GM19239 (cell line): ENCODE measurements at regions not wholly inside any gene's neighbourhood (a gene's known extent, or its start where the extent isn't known, plus 50 kb on each side); places are given as distances from the start of the nearest gene placed in this dataset.

ENCODE experiments used
- DNase-seq: peaks from one replicate; pipeline ENCODE4 v3.0.0; 2011; ENCODE audit warnings: low spot score; ENCODE audit not compliant: insufficient read length
- FAIRE-seq: peaks from 2 replicates; lab custom pipeline; 2011; peaks lifted over from hg19 to GRCh38; lab: Jason Lieb, UNC

GRCh38 chr14:97024300-97024699 lies 227.1 kb downstream of the VRK1 start:
- DNase-seq, result no peak
- FAIRE-seq, result no peak

- FAIRE-seq (no peak), DNase-seq (no peak)
These were observed 228.5 kb downstream of the VRK1 start for GRCh38 chr14:97025722-97026121.

- no peak for DNase-seq
- FAIRE-seq, result no peak
These were observed 230.2 kb downstream of the VRK1 start for GRCh38 chr14:97027256-97027999.

- no peak for DNase-seq
- no peak for FAIRE-seq
These were observed 231.2 kb downstream of the VRK1 start for GRCh38 chr14:97028382-97028781.

- no peak for DNase-seq
- no peak for FAIRE-seq
These were observed 232.6 kb downstream of the VRK1 start for GRCh38 chr14:97029800-97030199.

- DNase-seq (no peak), FAIRE-seq (no peak)
These were observed 234.3 kb downstream of the VRK1 start for GRCh38 chr14:97031530-97031929.

- DNase-seq (no peak), FAIRE-seq (no peak)
These were observed 236.4 kb downstream of the VRK1 start for GRCh38 chr14:97033556-97034081.

GRCh38 chr14:97036086-97036852 lies 239.1 kb downstream of the VRK1 start:
- no peak for DNase-seq
- no peak for FAIRE-seq

- FAIRE-seq (no peak), DNase-seq (no peak)
These were observed 242.7 kb downstream of the VRK1 start for GRCh38 chr14:97039717-97040363.

- DNase-seq, result no peak
- no peak for FAIRE-seq
These were observed 249.8 kb downstream of the VRK1 start for GRCh38 chr14:97046967-97047366.

GRCh38 chr14:97052001-97052400 lies 254.8 kb downstream of the VRK1 start:
- FAIRE-seq, result no peak
- no peak for DNase-seq

- FAIRE-seq, result no peak
- DNase-seq, result no peak
These were observed 256.8 kb downstream of the VRK1 start for GRCh38 chr14:97053941-97054340.

GRCh38 chr14:97055355-97055754 lies 258.2 kb downstream of the VRK1 start:
- DNase-seq, result no peak
- FAIRE-seq, result no peak

GRCh38 chr14:97056086-97056485 lies 258.9 kb downstream of the VRK1 start:
- DNase-seq (no peak), FAIRE-seq (no peak)

GRCh38 chr14:97057238-97058073 lies 260.3 kb downstream of the VRK1 start:
- FAIRE-seq (no peak), DNase-seq (no peak)

GRCh38 chr14:97058074-97058467 lies 260.9 kb downstream of the VRK1 start:
- FAIRE-seq, result no peak
- no peak for DNase-seq

- FAIRE-seq, result no peak
- DNase-seq, result no peak
These were observed 261.4 kb downstream of the VRK1 start for GRCh38 chr14:97058589-97058988.

GRCh38 chr14:97061198-97061597 lies 264.0 kb downstream of the VRK1 start:
- DNase-seq (no peak), FAIRE-seq (no peak)

- FAIRE-seq (no peak), DNase-seq (no peak)
These were observed 264.5 kb downstream of the VRK1 start for GRCh38 chr14:97061714-97062113.
